Ishikawa (cell line): ENCODE measurements at regions not wholly inside any gene's neighbourhood (a gene's known extent, or its start where the extent isn't known, plus 50 kb on each side); places are given as distances from the start of the nearest gene placed in this dataset.

Source experiments
- CEBPB ChIP-seq: IDR thresholded peaks from 2 replicates; pipeline ENCODE4 v1.6.1; 2012
- EGR1 ChIP-seq: IDR thresholded peaks from 2 replicates; pipeline ENCODE4 v1.6.1; 2012
- EP300 ChIP-seq: IDR thresholded peaks from 2 replicates; pipeline ENCODE4 v1.6.1; 2012; ENCODE audit warnings: borderline replicate concordance
- FOXM1 ChIP-seq: IDR thresholded peaks from 2 replicates; pipeline ENCODE4 v1.6.1; 2012; ENCODE audit warnings: low read depth, borderline replicate concordance
- RAD21 ChIP-seq: IDR thresholded peaks from 2 replicates; pipeline ENCODE4 v1.6.1; 2012; ENCODE audit warnings: low read depth
- REST ChIP-seq: IDR thresholded peaks from 2 replicates; pipeline ENCODE4 v1.6.1; 2012; ENCODE audit warnings: low read depth, mild to moderate bottlenecking
- TAF1 ChIP-seq: IDR thresholded peaks from 2 replicates; pipeline ENCODE4 v1.6.1; 2012; ENCODE audit warnings: low read depth, mild to moderate bottlenecking
- YY1 ChIP-seq: IDR thresholded peaks from 2 replicates; pipeline ENCODE4 v1.6.1; 2012; ENCODE audit warnings: low read depth
- ZBTB7A ChIP-seq: IDR thresholded peaks from 2 replicates; pipeline ENCODE4 v1.6.1; 2012; ENCODE audit warnings: low read depth

GRCh38 chr4:170623899-170624298 is 534.1 kb upstream of the AADAT start:
- TF ChIP-seq FOXM1: no peak
- no peak for TF ChIP-seq YY1
- TF ChIP-seq CEBPB: no peak
- no peak for TF ChIP-seq TAF1
- no peak for TF ChIP-seq RAD21
- no peak for TF ChIP-seq EGR1
- no peak for TF ChIP-seq ZBTB7A
- TF ChIP-seq EP300: no peak
- TF ChIP-seq REST: no peak
